ENCODE measurements at regions not wholly inside any gene's neighbourhood (a gene's known extent, or its start where the extent isn't known, plus 50 kb on each side); places are given as distances from the start of the nearest gene placed in this dataset.

GRCh38 chrX:39335513-39336235 is 534.4 kb downstream of the MID1IP1 start:
- no peak for DNase-seq

GRCh38 chrX:39336671-39337311 is 535.5 kb downstream of the MID1IP1 start:
- DNase-seq = peak; percentile 76

GRCh38 chrX:39337451-39337850 is 536.2 kb downstream of the MID1IP1 start:
- DNase-seq = no peak

GRCh38 chrX:39338583-39338982 is 537.3 kb downstream of the MID1IP1 start:
- DNase-seq = no peak

GRCh38 chrX:39356119-39356807 is 555.0 kb downstream of the MID1IP1 start:
- no peak for DNase-seq

- peak; percentile 5 for DNase-seq
These were observed 558.8 kb downstream of the MID1IP1 start for GRCh38 chrX:39360101-39360500.

GRCh38 chrX:39361736-39362135 is 560.5 kb downstream of the MID1IP1 start:
- DNase-seq = peak; percentile 37

GRCh38 chrX:39367416-39367815 is 566.2 kb downstream of the MID1IP1 start:
- no peak for DNase-seq

- DNase-seq = no peak
These were observed 570.9 kb downstream of the MID1IP1 start for GRCh38 chrX:39372115-39372514.

- DNase-seq = peak; percentile 83
These were observed 575.9 kb downstream of the MID1IP1 start for GRCh38 chrX:39377157-39377556.

- no peak for DNase-seq
These were observed 576.5 kb downstream of the MID1IP1 start for GRCh38 chrX:39377773-39378172.

GRCh38 chrX:39381422-39381821 is 580.2 kb downstream of the MID1IP1 start:
- DNase-seq = peak; percentile 45

GRCh38 chrX:39384996-39385395 is 583.7 kb downstream of the MID1IP1 start:
- DNase-seq = no peak

- DNase-seq = no peak
These were observed 587.5 kb downstream of the MID1IP1 start for GRCh38 chrX:39388730-39389129.

- peak; percentile 19 for DNase-seq
These were observed 595.2 kb downstream of the MID1IP1 start for GRCh38 chrX:39396358-39396995.

GRCh38 chrX:39397561-39398199 is 596.4 kb downstream of the MID1IP1 start:
- DNase-seq = peak; percentile 20

GRCh38 chrX:39398215-39398962 is 597.1 kb downstream of the MID1IP1 start:
- no peak for DNase-seq

- DNase-seq = peak; percentile 66
These were observed 597.7 kb downstream of the MID1IP1 start for GRCh38 chrX:39398963-39399261.

- DNase-seq = no peak
These were observed 598.1 kb downstream of the MID1IP1 start for GRCh38 chrX:39399387-39399786.

GRCh38 chrX:39401483-39402110 is 600.3 kb downstream of the MID1IP1 start:
- no peak for DNase-seq

GRCh38 chrX:39402158-39402557 is 600.9 kb downstream of the MID1IP1 start:
- DNase-seq = no peak

Measured in tongue (tissue), 1 donor.